ENCODE measurements at regions not wholly inside any gene's neighbourhood (a gene's known extent, or its start where the extent isn't known, plus 50 kb on each side); places are given as distances from the start of the nearest gene placed in this dataset.

GRCh38 chr13:76129305-76130000 lies 493.3 kb downstream of the LMO7 start:
- no peak for DNase-seq (ENCODE audit: low read depth)
- H3K4me3 ChIP-seq (ENCODE audit: low read depth, low read length), result no peak overlapping the region
- no peak for TF ChIP-seq CTCF (conservative IDR thresholded peaks at IDR 0.05; ENCODE audit: low read depth, low read length)

DNA sequence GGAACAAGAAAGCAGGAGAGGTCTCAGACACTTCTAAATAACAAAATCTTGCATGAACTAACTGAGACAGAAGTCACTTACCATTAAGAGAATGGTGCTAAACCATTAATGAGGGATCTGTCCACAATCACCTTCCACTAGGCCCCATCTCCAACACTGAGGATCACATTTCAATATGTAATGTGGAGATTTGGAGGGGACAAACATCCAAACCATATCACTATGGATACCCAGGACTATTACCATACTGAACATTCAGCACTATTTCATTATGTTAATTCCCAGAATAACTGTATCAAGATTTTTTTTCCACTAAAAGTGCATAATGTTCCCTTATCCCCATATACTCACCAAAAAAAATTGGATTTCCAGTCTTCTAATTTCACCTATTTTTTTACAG lies 491.8 kb downstream of the LMO7 start:
- DNase-seq (ENCODE audit: low read depth), result no peak
- no peak overlapping the region for H3K4me3 ChIP-seq (ENCODE audit: low read depth, low read length)
- no peak for TF ChIP-seq CTCF (conservative IDR thresholded peaks at IDR 0.05; ENCODE audit: low read depth, low read length)

DNA sequence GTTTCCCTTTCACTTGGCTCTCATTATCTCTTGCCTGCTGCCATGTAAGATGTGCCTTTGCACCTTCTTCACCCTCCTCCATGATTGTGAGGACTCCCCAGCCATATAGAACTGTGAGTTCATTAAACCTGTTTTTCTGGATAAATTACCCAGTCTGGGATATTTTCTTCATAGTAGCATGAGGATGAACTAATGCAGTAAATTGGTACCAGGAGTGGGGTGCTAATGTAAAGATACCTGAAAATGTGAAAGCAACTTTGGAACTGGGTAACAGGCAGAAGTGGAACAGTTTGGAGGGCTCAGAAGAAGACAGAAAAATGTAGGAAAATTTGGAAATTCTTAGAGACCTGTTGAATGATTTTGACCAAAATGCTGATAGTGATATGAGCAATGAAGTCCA lies 487.4 kb downstream of the LMO7 start:
- DNase-seq (ENCODE audit: low read depth), result no peak
- no peak for TF ChIP-seq CTCF (conservative IDR thresholded peaks at IDR 0.05; ENCODE audit: low read depth, low read length)
- no peak overlapping the region for H3K4me3 ChIP-seq (ENCODE audit: low read depth, low read length)

GRCh38 chr13:76116751-76117360 lies 480.7 kb downstream of the LMO7 start:
- DNase-seq (ENCODE audit: low read depth), result no peak
- no peak overlapping the region for H3K4me3 ChIP-seq (ENCODE audit: low read depth, low read length)
- TF ChIP-seq CTCF (conservative IDR thresholded peaks at IDR 0.05; ENCODE audit: low read depth, low read length), result no peak

GRCh38 chr13:76106763-76107162 lies 470.6 kb downstream of the LMO7 start:
- no peak overlapping the region for H3K4me3 ChIP-seq (ENCODE audit: low read depth, low read length)
- TF ChIP-seq CTCF (conservative IDR thresholded peaks at IDR 0.05; ENCODE audit: low read depth, low read length), result no peak
- no peak for DNase-seq (ENCODE audit: low read depth)

- TF ChIP-seq CTCF (conservative IDR thresholded peaks at IDR 0.05; ENCODE audit: low read depth, low read length), result no peak
- DNase-seq (ENCODE audit: low read depth), result no peak
- H3K4me3 ChIP-seq (ENCODE audit: low read depth, low read length), result no peak overlapping the region
Measured at GRCh38 chr13:76094645-76095044, 458.5 kb downstream of the LMO7 start.

- no peak for DNase-seq (ENCODE audit: low read depth)
- no peak overlapping the region for H3K4me3 ChIP-seq (ENCODE audit: low read depth, low read length)
- TF ChIP-seq CTCF (conservative IDR thresholded peaks at IDR 0.05; ENCODE audit: low read depth, low read length), result no peak
Measured at GRCh38 chr13:76091076-76091475, 454.9 kb downstream of the LMO7 start.
